Endothelial cell of umbilical vein (primary cell): ENCODE measurements at regions not wholly inside any gene's neighbourhood (a gene's known extent, or its start where the extent isn't known, plus 50 kb on each side); places are given as distances from the start of the nearest gene placed in this dataset.

Experiments
- BruUV-seq: library from RNA; stranded (reverse); fragments of 400-500 nt; replicated peaks from 2 replicates; lab custom pipeline; 2021; lab: Mats Ljungman, UMichigan
- CTCF ChIA-PET: fragments of 300-600, 350-600 bp; sonication (Branson Sonifier 250); formaldehyde crosslinking; loops from one replicate; lab custom pipeline; 2021; ENCODE audit warnings: antibody characterized with exemption, inconsistent platforms; lab: Charles Lee
- POLR2A ChIA-PET: fragments of 300-600, 350-600 bp; sonication (Branson Sonifier 250); formaldehyde crosslinking; loops from one replicate; lab custom pipeline; 2021; ENCODE audit warnings: antibody characterized with exemption, inconsistent platforms; lab: Charles Lee
- DNase-seq: peaks from one replicate; pipeline ENCODE4 v3.0.0-alpha.2; 2011; ENCODE audit warnings: low read depth, low spot score
- FAIRE-seq: peaks from 2 replicates; lab custom pipeline; 2011; peaks lifted over from hg19 to GRCh38; lab: Jason Lieb, UNC
- H2AFZ ChIP-seq: 2 replicates; pipeline ENCODE4 v1.6.0; 2012; ENCODE audit warnings: low read depth, low read length, control low read depth, inconsistent platforms
- H3K27ac ChIP-seq: 2 replicates; pipeline ENCODE4 v1.5.1; 2011; ENCODE audit warnings: low read depth, mild to moderate bottlenecking, control low read depth, low read length, moderate library complexity; ENCODE audit not compliant: insufficient read depth
- H3K27me3 ChIP-seq, 2 experiments: 2 replicates each; pipeline versions ENCODE4 v1.6.0 to v1.6.1; 2011; ENCODE audit warnings: low read length in 2 of 2, mixed read lengths in 1 of 2; ENCODE audit not compliant: control insufficient read depth in 2 of 2, insufficient read depth in 2 of 2
- H3K36me3 ChIP-seq, 2 experiments: 2 replicates in 1 of 2; 3 replicates in 1 of 2; pipeline ENCODE4 v1.5.1; 2011; ENCODE audit warnings: low read length in 2 of 2, mild to moderate bottlenecking in 1 of 2, moderate library complexity in 1 of 2; ENCODE audit not compliant: control insufficient read depth in 2 of 2, insufficient read depth in 2 of 2; ENCODE audit errors: extremely low read depth in 1 of 2
- H3K4me1 ChIP-seq: 3 replicates; pipeline ENCODE4 v1.5.1; 2011; ENCODE audit warnings: mild to moderate bottlenecking, low read length; ENCODE audit not compliant: control insufficient read depth, insufficient read depth; ENCODE audit errors: extremely low read depth
- H3K4me2 ChIP-seq: 2 replicates; pipeline ENCODE4 v1.6.1; 2011; ENCODE audit warnings: low read length, control low read depth, mixed read lengths; ENCODE audit not compliant: insufficient read depth
- H3K4me3 ChIP-seq, 3 experiments: fragments of 200-600 bp in 1 of 3; sonication (generic), shearing (Covaris generic) in 1 of 3; replicated peaks in 1 of 3; 2 replicates each; pipeline ENCODE4 v1.5.1; 2011 to 2016; ENCODE audit warnings: control low read depth in 3 of 3, low read length in 3 of 3, mild to moderate bottlenecking in 2 of 3, inconsistent platforms in 1 of 3, low read depth in 1 of 3, moderate library complexity in 1 of 3; ENCODE audit not compliant: insufficient read depth in 1 of 3
- H3K79me2 ChIP-seq: 2 replicates; pipeline ENCODE4 v1.6.0; 2012; ENCODE audit warnings: low read length, inconsistent platforms; ENCODE audit not compliant: control insufficient read depth, insufficient read depth
- H3K9ac ChIP-seq: replicated peaks from 2 replicates; pipeline ENCODE3; 2011; ENCODE audit warnings: low read length, control low read depth; ENCODE audit not compliant: insufficient read depth; ENCODE audit errors: extremely low read depth
- H3K9me1 ChIP-seq: replicated peaks from 3 replicates; pipeline ENCODE4 v1.6.0; 2011; ENCODE audit warnings: mild to moderate bottlenecking, low read length; ENCODE audit not compliant: control insufficient read depth, insufficient read depth; ENCODE audit errors: extremely low read depth
- H3K9me3 ChIP-seq: replicated peaks from 2 replicates; pipeline ENCODE4 v1.5.1; 2012; ENCODE audit warnings: low read length, inconsistent platforms; ENCODE audit not compliant: control insufficient read depth, insufficient read depth
- H4K20me1 ChIP-seq: replicated peaks from 2 replicates; pipeline ENCODE3; 2011; ENCODE audit warnings: mild to moderate bottlenecking, low read length; ENCODE audit not compliant: control insufficient read depth, insufficient read depth; ENCODE audit errors: extremely low read depth
- CTCF ChIP-seq, 2 donors: IDR thresholded peaks; 1 replicate in 1 of 2; 2 replicates in 1 of 2; pipeline ENCODE4 v1.5.1; 2011; ENCODE audit warnings: low read length in 2 of 2, mild to moderate bottlenecking in 2 of 2, moderate library complexity in 2 of 2, control low read depth in 1 of 2, inconsistent platforms in 1 of 2, low read depth in 1 of 2; ENCODE audit not compliant: insufficient read depth in 1 of 2; ENCODE audit errors: extremely low read depth in 1 of 2
- EZH2 ChIP-seq: IDR thresholded peaks from 2 replicates; pipeline ENCODE4 v1.6.1; 2012; ENCODE audit warnings: borderline replicate concordance, low read depth, mild to moderate bottlenecking, moderate library complexity, low read length, inconsistent platforms; ENCODE audit not compliant: severe bottlenecking
- FOS ChIP-seq: IDR thresholded peaks from 2 replicates; pipeline ENCODE4 v1.6.1; 2011; ENCODE audit warnings: mild to moderate bottlenecking, low read length, moderate library complexity, borderline replicate concordance; ENCODE audit not compliant: insufficient read depth
- GATA2 ChIP-seq: IDR thresholded peaks from 2 replicates; pipeline ENCODE4 v1.7.0; 2011; ENCODE audit warnings: low read depth, mild to moderate bottlenecking, moderate library complexity, mixed read lengths, low read length; ENCODE audit not compliant: insufficient read length, insufficient read depth
- JUN ChIP-seq: IDR thresholded peaks from 2 replicates; pipeline ENCODE4 v1.6.1; 2011; ENCODE audit warnings: borderline replicate concordance, low read depth; ENCODE audit not compliant: insufficient read length, insufficient read depth
- MAX ChIP-seq: IDR thresholded peaks from 2 replicates; pipeline ENCODE4 v1.6.1; 2011; ENCODE audit not compliant: insufficient read depth, insufficient read length
- MYC ChIP-seq: IDR thresholded peaks from one replicate; pipeline ENCODE4 v1.6.1; 2011; ENCODE audit warnings: mild to moderate bottlenecking, low read depth, low read length
- POLR2A ChIP-seq: IDR thresholded peaks from 2 replicates; pipeline ENCODE4 v1.6.1; 2012; ENCODE audit warnings: low read depth, mild to moderate bottlenecking, control low read depth, low read length
- POLR2AphosphoS5 ChIP-seq: IDR thresholded peaks from 2 replicates; pipeline ENCODE4 v1.6.1; 2012; ENCODE audit warnings: low read depth, mild to moderate bottlenecking, control low read depth, low read length, moderate library complexity; ENCODE audit not compliant: insufficient read depth
- dilution Hi-C: fragments of 300-500 bp; cut with MboI; formaldehyde crosslinking; loops from one replicate; pipeline ENCODE4 v1.15.0; 2019; ENCODE audit warnings: low sequenced_read_pairs; ENCODE audit not compliant: extremely low pct_ligation_motif_present
- intact Hi-C: fragments of 100-400 bp; cut with micrococcal nuclease; formaldehyde crosslinking; loops from one replicate; pipeline ENCODE4 v1.10.0; 2022

GRCh38 chr16:72282362-72282761 lies 110.4 kb upstream of the PMFBP1 start:
- intact Hi-C loops (no loop called here), dilution Hi-C loops (no loop called here)
- H2AFZ ChIP-seq = no peak overlapping the region
- no peaks in the 10 kb centered on the region for H3K79me2 ChIP-seq
- ChIA-PET POLR2A (no interaction called here), CTCF (interaction anchor here (0.8 to 3.4 kb wide), 4 partner anchors 9 to 118 kb away, joined by 3 to 13 read pairs (median 4); no protein-coding TSS in a partner anchor)
- H3K4me1 ChIP-seq = no peaks in the 10 kb centered on the region
- H3K4me3 ChIP-seq = no peak overlapping the region
- no peaks in the 10 kb centered on the region for H3K36me3 ChIP-seq
- H3K9ac ChIP-seq = no peak overlapping the region
- DNase-seq (no peak), FAIRE-seq (no peak)
- no peaks in the 10 kb centered on the region for H3K9me1 ChIP-seq
- no TSS peak for BruUV-seq
- no peak overlapping the region for H3K27ac ChIP-seq
- no peaks in the 10 kb centered on the region for H3K9me3 ChIP-seq
- TF ChIP-seq MAX (no peak), POLR2AphosphoS5 (no peak), CTCF (IDR thresholded peaks at IDR 0.05; ENCODE audit: extremely low read depth in 1 of 2, insufficient read depth in 1 of 2, low read depth in 1 of 2, low read length in 2 of 2) (no peak), FOS (no peak), JUN (no peak), EZH2 (no peak), POLR2A (no peak), GATA2 (no peak), MYC (no peak)
- H4K20me1 ChIP-seq = no peaks in the 10 kb centered on the region
- no peaks in the 10 kb centered on the region for H3K27me3 ChIP-seq
- H3K4me2 ChIP-seq = no peak overlapping the region
